A673 (cell line): ENCODE measurements at regions not wholly inside any gene's neighbourhood (a gene's known extent, or its start where the extent isn't known, plus 50 kb on each side); places are given as distances from the start of the nearest gene placed in this dataset.
"Not testable (repeated sequence)": the region's sequence is repeated elsewhere in the genome, so short reads cannot be mapped to it uniquely, and the experiment has no call there.

Experiments used
- BruUV-seq: library from RNA; stranded (reverse); fragments of 400-500 nt; replicated peaks from 2 replicates; lab custom pipeline; 2021; lab: Mats Ljungman, UMichigan
- CTCF ChIA-PET: fragments of 300-600 bp; sonication (Branson Sonifier 250); formaldehyde crosslinking; loops from one replicate; lab custom pipeline; 2022; ENCODE audit warnings: antibody characterized with exemption; lab: Charles Lee
- POLR2A ChIA-PET: fragments of 300-600 bp; sonication (Branson Sonifier 250); formaldehyde crosslinking; loops from one replicate; lab custom pipeline; 2022; ENCODE audit warnings: antibody characterized with exemption; ENCODE audit not compliant: low non-redundant PET; lab: Charles Lee
- DNase-seq: peaks from one replicate; pipeline ENCODE4 v3.0.0-alpha.2; 2015; ENCODE audit warnings: low spot score
- H3K27ac ChIP-seq: fragments of 200-600 bp; sonication (generic); 2 replicates; pipeline ENCODE4 v1.5.1; 2016; ENCODE audit warnings: mixed run types, low read depth, mild to moderate bottlenecking, mixed read lengths, antibody characterized with exemption, low read length; ENCODE audit not compliant: poor library complexity, severe bottlenecking
- H3K27me3 ChIP-seq: fragments of 200-600 bp; sonication (generic); replicated peaks from 2 replicates; pipeline ENCODE4 v1.6.1; 2017; ENCODE audit warnings: mixed run types, low read depth, mild to moderate bottlenecking, mixed read lengths, antibody characterized with exemption, low read length; ENCODE audit not compliant: insufficient read depth, poor library complexity
- H3K36me3 ChIP-seq: fragments of 200-600 bp; sonication (generic); 2 replicates; pipeline ENCODE4 v1.6.1; 2016; ENCODE audit warnings: mixed run types, mild to moderate bottlenecking, mixed read lengths, antibody characterized with exemption, low read length; ENCODE audit not compliant: insufficient read depth, poor library complexity, severe bottlenecking
- H3K4me1 ChIP-seq: fragments of 200-600 bp; sonication (generic); 2 replicates; pipeline ENCODE4 v1.6.1; 2017; ENCODE audit warnings: mixed run types, mild to moderate bottlenecking, mixed read lengths, antibody characterized with exemption, low read length; ENCODE audit not compliant: insufficient read depth, poor library complexity, severe bottlenecking
- H3K4me3 ChIP-seq: fragments of 200-600 bp; sonication (generic); 2 replicates; pipeline ENCODE4 v1.5.1; 2016; ENCODE audit warnings: low read depth, mixed run types, mild to moderate bottlenecking, mixed read lengths, low read length; ENCODE audit not compliant: poor library complexity, severe bottlenecking
- H3K9me3 ChIP-seq: fragments of 200-600 bp; sonication (generic); 2 replicates; pipeline ENCODE4 v1.6.1; 2016; ENCODE audit warnings: mixed run types, low read depth, mild to moderate bottlenecking, mixed read lengths, antibody characterized with exemption, low read length; ENCODE audit not compliant: poor library complexity, severe bottlenecking
- CTCF ChIP-seq: fragments of 300-800, 200-600 bp; sonication (generic); conservative IDR thresholded peaks from 2 replicates; pipeline ENCODE4 v1.5.1; 2017; ENCODE audit warnings: low read depth, mild to moderate bottlenecking, antibody characterized with exemption, low read length, moderate library complexity, mixed read lengths
- EZH2 ChIP-seq: fragments of 200-600 bp; sonication (generic); IDR thresholded peaks from 2 replicates; pipeline ENCODE4 v1.6.1; 2017; ENCODE audit warnings: borderline replicate concordance, low read depth, mild to moderate bottlenecking, mixed read lengths, antibody characterized with exemption, low read length; ENCODE audit not compliant: poor library complexity, severe bottlenecking
- intact Hi-C: fragments of 100-400 bp; cut with micrococcal nuclease; formaldehyde crosslinking; loops from one replicate; pipeline ENCODE4 v1.10.0; 2022; ENCODE audit not compliant: unreplicated experiment

- DNase-seq, result no peak
- Histone ChIP-seq H3K4me1 (no peaks in the 10 kb centered on the region), H3K36me3 (no peaks in the 10 kb centered on the region), H3K9me3 (no peaks in the 10 kb centered on the region), H3K27ac (no peak overlapping the region), H3K27me3 (no peaks in the 10 kb centered on the region), H3K4me3 (no peak overlapping the region)
- BruUV-seq, result no TSS peak
- intact Hi-C loops, result no loop called here
- ChIA-PET POLR2A (no interaction called here), CTCF (no interaction called here)
- no peak for TF ChIP-seq CTCF
- no peak for TF ChIP-seq EZH2
Measured at GRCh38 chr18:40120796-40121391, 1834.1 kb upstream of the PIK3C3 start.

GRCh38 chr18:40120356-40120755 lies 1834.7 kb upstream of the PIK3C3 start:
- ChIA-PET CTCF (no interaction called here), POLR2A (no interaction called here)
- intact Hi-C loops, result no loop called here
- Histone ChIP-seq H3K27ac (no peak overlapping the region), H3K4me3 (no peak overlapping the region), H3K36me3 (no peaks in the 10 kb centered on the region), H3K9me3 (no peaks in the 10 kb centered on the region), H3K27me3 (no peaks in the 10 kb centered on the region), H3K4me1 (no peaks in the 10 kb centered on the region)
- no TSS peak for BruUV-seq
- no peak for TF ChIP-seq EZH2
- TF ChIP-seq CTCF, result no peak
- DNase-seq, result no peak

GRCh38 chr18:40119581-40119980 lies 1835.5 kb upstream of the PIK3C3 start:
- H3K27me3 ChIP-seq, POLR2A ChIA-PET, H3K36me3 ChIP-seq, BruUV-seq, CTCF ChIA-PET, intact Hi-C loops, H3K27ac ChIP-seq, H3K9me3 ChIP-seq, DNase-seq, H3K4me3 ChIP-seq, H3K4me1 ChIP-seq: not testable (repeated sequence)

GRCh38 chr18:40110455-40110854 lies 1844.6 kb upstream of the PIK3C3 start:
- no peak for TF ChIP-seq CTCF
- no peak for TF ChIP-seq EZH2
- ChIA-PET CTCF (no interaction called here), POLR2A (no interaction called here)
- H3K9me3 ChIP-seq, result no peaks in the 10 kb centered on the region
- H3K4me1 ChIP-seq, result no peaks in the 10 kb centered on the region
- H3K27me3 ChIP-seq, result peaks cover 12% of the 10 kb centered on the region
- H3K36me3 ChIP-seq, result no peaks in the 10 kb centered on the region
- no peak for DNase-seq
- intact Hi-C loops, result no loop called here
- no TSS peak for BruUV-seq
- H3K27ac ChIP-seq, result no peak overlapping the region
- no peak overlapping the region for H3K4me3 ChIP-seq
